IMR-90 (cell line): ENCODE measurements at regions not wholly inside any gene's neighbourhood (a gene's known extent, or its start where the extent isn't known, plus 50 kb on each side); places are given as distances from the start of the nearest gene placed in this dataset.

ENCODE experiments used
- CEBPB ChIP-seq: IDR thresholded peaks from 2 replicates; pipeline ENCODE4 v1.6.1; 2012; ENCODE audit warnings: low read depth, low read length, improper control_type of control experiment
- CHD1 ChIP-seq: IDR thresholded peaks from 2 replicates; pipeline ENCODE4 v1.6.1; 2012; ENCODE audit warnings: low read depth, low read length, improper control_type of control experiment
- CTCF ChIP-seq: conservative IDR thresholded peaks from 2 replicates; pipeline ENCODE4 v1.5.1; 2012; ENCODE audit warnings: mild to moderate bottlenecking, low read depth, low read length, improper control_type of control experiment
- FOS ChIP-seq: fragments of 150-350 bp; IDR thresholded peaks from 2 replicates; pipeline ENCODE4 v1.6.1; 2016; ENCODE audit warnings: low read depth, low read length
- MXI1 ChIP-seq: IDR thresholded peaks from 2 replicates; pipeline ENCODE4 v1.6.1; 2012; ENCODE audit warnings: low read depth, mild to moderate bottlenecking, low read length, moderate library complexity, borderline replicate concordance
- NFE2L2 ChIP-seq: fragments of 150-350 bp; IDR thresholded peaks from 2 replicates; pipeline ENCODE4 v1.6.1; 2016; ENCODE audit warnings: low read depth, mild to moderate bottlenecking, low read length
- POLR2A ChIP-seq: IDR thresholded peaks from 2 replicates; pipeline ENCODE4 v1.6.1; 2012; ENCODE audit warnings: mild to moderate bottlenecking, low read depth, low read length
- RAD21 ChIP-seq: IDR thresholded peaks from 2 replicates; pipeline ENCODE4 v1.6.1; 2012; ENCODE audit warnings: low read length, improper control_type of control experiment
- RCOR1 ChIP-seq: IDR thresholded peaks from 2 replicates; pipeline ENCODE4 v1.6.1; 2012; ENCODE audit warnings: mild to moderate bottlenecking, low read length, improper control_type of control experiment; ENCODE audit not compliant: insufficient replicate concordance
- RFX5 ChIP-seq: IDR thresholded peaks from 2 replicates; pipeline ENCODE4 v1.8.0; 2012; ENCODE audit warnings: low read depth, mild to moderate bottlenecking, low read length, moderate library complexity
- SMC3 ChIP-seq: fragments of 150-350 bp; IDR thresholded peaks from 2 replicates; pipeline ENCODE4 v1.6.1; 2016; ENCODE audit warnings: low read depth, mild to moderate bottlenecking, antibody characterized with exemption, low read length, moderate library complexity

GRCh38 chr1:5402618-5403017 lies 589.6 kb downstream of the NPHP4 start:
- TF ChIP-seq POLR2A (no peak), CTCF (no peak), CEBPB (no peak), RAD21 (no peak), CHD1 (no peak), SMC3 (no peak), NFE2L2 (no peak), RFX5 (no peak), FOS (no peak), MXI1 (no peak), RCOR1 (no peak)
